ENCODE measurements at regions not wholly inside any gene's neighbourhood (a gene's known extent, or its start where the extent isn't known, plus 50 kb on each side); places are given as distances from the start of the nearest gene placed in this dataset.
"Not testable (repeated sequence)": the region's sequence is repeated elsewhere in the genome, so short reads cannot be mapped to it uniquely, and the experiment has no call there.

- no peak for DNase-seq (ENCODE audit: low read depth in 2 of 2)
These were observed 157.9 kb downstream of the UQCRFS1 start for GRCh38 chr19:29054886-29055675.

GRCh38 chr19:29048873-29049272, 164.1 kb downstream of the UQCRFS1 start:
- no peak for DNase-seq (ENCODE audit: low read depth in 2 of 2)

GRCh38 chr19:29045679-29046254, 167.2 kb downstream of the UQCRFS1 start:
- DNase-seq (ENCODE audit: low read depth in 2 of 2), result no peak

DNA sequence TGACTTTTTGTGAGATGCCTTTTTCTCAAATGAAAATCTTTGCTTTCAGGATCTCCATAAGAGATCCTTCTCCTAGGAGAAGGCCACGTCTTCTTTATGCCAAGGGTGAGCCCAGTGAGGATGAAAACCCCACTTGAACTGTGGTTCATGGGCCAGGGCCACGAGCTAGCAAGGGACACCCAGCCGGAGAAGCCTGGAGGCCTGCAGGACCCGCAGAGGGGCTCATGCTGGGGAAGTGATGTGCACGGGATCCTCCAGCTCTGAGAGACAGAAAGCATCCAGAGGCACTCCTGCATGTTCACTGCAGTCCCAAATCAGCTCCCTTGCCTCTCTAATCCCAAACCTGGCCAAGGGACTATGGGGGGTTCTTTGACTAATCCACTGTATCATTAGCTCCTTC, 168.9 kb downstream of the UQCRFS1 start:
- no peak for DNase-seq (ENCODE audit: low read depth in 2 of 2)

DNA sequence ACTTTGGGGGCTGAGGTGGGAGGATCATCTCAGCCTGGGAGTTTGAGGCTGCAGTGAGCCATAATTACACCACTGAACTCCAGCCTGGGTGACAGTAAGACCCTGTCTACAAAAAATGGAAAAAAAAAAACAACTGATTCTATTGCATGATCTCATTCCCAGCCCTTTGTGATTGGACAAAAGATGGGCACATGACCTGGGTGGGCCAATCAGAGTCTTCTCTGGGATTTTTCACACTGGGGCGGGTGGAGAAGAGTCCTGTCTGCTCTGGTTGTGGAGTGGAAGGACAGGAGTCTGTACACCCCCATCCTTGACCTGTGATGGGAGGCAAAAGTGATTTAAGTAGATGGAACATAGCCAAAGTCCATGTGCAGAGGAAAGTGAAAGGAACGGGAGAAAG, 170.5 kb downstream of the UQCRFS1 start:
- no peak for DNase-seq (ENCODE audit: low read depth in 2 of 2)

DNA sequence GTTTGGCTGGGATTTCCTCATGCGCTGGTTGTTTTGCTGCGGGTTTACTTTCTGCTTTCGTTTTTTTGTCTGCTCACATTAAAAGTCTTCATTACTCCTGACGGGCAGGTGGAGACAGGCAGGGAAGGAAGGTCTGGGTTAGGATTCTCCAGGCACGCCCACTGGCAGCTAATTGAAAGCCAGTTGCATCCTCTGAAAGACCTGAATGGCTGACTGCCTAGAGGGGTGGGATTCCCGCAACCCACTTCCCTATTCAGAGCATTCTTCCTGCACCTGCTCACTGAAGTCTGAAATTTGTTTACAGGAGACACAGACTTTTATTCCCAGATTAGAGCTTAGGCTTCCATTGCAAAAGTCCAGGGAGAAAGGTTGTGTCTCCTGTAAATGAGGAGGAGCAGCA, 172.0 kb downstream of the UQCRFS1 start:
- DNase-seq (ENCODE audit: low read depth in 2 of 2), result no peak

DNA sequence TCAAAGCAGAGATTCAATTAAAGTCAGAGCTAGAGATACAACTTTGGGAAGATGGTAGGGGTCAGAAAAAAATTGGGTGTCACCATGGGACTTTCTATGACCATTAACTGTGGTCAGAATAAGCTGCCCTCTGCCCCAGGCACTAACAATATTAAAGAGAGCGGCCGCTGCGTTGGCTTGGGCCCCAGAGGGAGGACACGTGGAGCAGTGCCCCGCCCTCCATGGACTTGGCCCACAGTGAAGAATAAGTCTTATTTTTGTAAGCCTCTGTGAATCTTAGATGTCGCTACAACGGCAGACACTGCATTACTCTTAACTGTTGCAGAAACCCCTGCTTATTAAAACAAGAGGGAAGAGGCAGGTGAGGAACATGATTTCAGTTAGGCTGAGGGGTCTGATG, 172.7 kb downstream of the UQCRFS1 start:
- no peak for DNase-seq (ENCODE audit: low read depth in 2 of 2)

DNA sequence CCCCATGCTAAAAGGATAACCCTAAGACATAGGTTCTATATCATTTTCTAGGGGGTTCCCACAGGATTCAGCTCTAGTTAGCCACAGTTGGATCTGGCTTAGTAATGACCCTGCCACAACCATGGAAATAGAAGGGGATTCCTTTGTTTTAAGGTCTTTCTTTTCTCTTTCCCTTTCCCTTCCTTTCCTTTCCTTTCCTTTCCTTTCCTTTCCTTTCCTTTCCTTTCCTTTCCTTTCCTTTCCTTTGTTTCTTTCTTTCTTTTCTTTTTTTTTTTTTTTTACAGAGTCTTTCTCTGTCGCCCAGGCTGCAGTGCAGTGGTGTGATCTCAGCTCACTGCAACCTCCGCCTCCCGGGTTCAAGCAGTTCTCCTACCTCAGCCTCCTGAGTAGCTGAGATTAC, 173.9 kb downstream of the UQCRFS1 start:
- not testable (repeated sequence) for DNase-seq (ENCODE audit: low read depth in 2 of 2)

GRCh38 chr19:29031216-29031615, 181.7 kb downstream of the UQCRFS1 start:
- no peak for DNase-seq (ENCODE audit: low read depth in 2 of 2)

DNA sequence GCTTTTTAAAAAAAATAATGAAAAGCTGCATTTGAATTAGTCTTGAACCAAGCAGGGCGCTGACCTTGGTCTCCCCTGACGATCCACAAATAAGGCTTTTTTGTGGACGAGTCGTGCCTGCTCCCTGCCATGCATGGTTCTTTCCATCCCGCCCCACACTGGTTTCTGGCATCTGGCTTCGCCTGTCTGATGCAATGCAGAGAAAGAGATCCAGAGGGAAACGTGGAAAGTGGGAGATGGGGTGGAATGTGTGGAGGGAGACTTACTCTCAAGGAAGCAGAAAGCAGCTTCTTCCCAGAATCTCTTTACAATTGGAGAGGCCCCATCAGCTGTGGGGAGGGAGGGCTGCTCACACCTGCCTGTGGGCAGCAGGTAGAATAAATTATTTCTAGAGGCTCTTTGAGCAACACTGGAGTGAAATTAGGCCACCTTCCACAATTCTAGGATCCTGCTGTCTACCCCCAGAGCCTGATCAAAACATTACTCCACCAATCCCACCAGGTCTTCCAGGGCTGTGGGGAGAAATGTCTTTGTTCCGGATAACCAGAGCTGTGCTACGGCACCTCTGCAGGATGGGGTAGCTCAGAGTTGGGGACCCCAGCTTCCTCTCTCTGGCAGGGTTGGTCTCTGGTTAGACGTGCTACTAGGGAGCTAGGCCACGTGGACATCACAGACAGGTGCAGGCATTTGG, 183.5 kb downstream of the UQCRFS1 start:
- DNase-seq (ENCODE audit: low read depth in 2 of 2), result no peak

- no peak for DNase-seq (ENCODE audit: low read depth in 2 of 2)
These were observed 190.4 kb downstream of the UQCRFS1 start for GRCh38 chr19:29022599-29022998.

GRCh38 chr19:29022165-29022564, 190.8 kb downstream of the UQCRFS1 start:
- DNase-seq (ENCODE audit: low read depth in 2 of 2), result no peak

- DNase-seq (ENCODE audit: low read depth in 2 of 2), result no peak
These were observed 191.6 kb downstream of the UQCRFS1 start for GRCh38 chr19:29021232-29021916.

DNA sequence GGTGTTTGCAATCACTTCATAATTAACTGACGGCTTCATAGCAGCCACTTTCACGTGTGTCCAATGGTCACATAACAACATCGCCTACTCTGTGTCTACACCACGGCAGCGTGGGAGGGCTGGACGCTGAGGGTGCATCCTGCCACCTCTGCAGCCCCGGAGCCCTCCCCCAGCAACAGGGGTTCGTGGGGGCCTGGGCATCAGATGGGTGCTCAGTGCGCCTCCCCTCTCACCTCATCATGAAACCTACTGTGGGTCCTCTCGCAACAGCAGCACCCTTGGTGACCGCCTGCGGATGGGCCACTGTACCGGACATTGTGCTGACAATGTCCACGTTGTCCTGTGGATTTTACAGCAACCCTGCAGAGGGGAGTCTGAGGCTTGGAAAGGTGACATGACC, 193.5 kb downstream of the UQCRFS1 start:
- DNase-seq (ENCODE audit: low read depth in 2 of 2), result no peak

- DNase-seq (ENCODE audit: low read depth in 2 of 2), result no peak
These were observed 194.4 kb downstream of the UQCRFS1 start for GRCh38 chr19:29018542-29018941.

- DNase-seq (ENCODE audit: low read depth in 2 of 2), result no peak
These were observed 195.2 kb downstream of the UQCRFS1 start for GRCh38 chr19:29017788-29018187.

- DNase-seq (ENCODE audit: low read depth in 2 of 2), result no peak
These were observed 195.8 kb downstream of the UQCRFS1 start for GRCh38 chr19:29016926-29017760.

DNA sequence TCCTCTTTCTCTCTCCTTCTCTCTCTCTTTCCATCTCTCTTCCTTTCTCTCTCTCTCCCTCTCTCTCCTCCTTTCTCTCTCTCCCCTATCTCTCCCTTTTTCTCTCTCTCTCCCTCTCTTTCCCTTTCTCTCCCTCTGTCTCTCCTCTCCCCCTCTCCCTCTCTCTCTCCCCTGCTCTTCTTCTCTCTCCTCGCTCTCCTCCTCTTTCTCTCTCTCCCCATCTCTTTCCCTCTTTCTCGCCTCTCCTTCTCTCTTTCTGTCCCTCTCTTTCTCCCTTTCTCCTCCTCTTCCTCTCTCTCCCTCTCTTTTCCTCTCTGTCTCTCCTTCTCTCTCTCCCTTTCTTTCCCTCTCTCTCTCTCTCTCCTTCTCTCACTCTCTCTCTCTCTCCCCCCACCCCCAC, 196.6 kb downstream of the UQCRFS1 start:
- no peak for DNase-seq (ENCODE audit: low read depth in 2 of 2)

- DNase-seq (ENCODE audit: low read depth in 2 of 2), result no peak
These were observed 197.4 kb downstream of the UQCRFS1 start for GRCh38 chr19:29015569-29015968.

DNA sequence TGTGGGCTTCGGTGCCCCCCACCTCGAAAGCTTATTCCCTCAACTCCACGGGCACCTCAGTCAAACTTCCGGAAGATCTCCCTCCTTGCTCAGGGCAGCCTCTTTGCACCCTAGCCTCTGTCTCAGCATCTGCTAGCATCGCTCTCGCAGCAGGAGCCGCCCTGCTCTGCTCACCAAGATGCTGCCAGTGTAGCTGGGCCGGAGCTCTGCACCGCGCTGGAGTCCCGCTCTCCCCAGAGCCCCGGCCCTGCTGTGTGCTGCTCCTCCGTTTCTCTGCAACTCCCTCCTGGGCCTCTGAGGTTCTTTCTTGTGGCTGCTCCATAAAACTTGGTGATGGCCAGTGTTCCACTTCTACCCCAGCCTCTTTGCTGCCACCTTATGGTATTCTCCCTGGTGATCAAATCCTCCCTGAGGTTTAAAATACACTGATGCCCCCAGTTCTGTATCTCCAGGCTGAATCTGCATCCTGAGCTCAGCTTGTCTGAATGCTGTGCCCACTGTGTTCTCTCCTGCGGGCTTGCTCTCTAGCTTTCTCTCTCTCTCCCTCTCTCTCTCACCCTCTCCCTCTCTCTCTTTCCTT, 198.0 kb downstream of the UQCRFS1 start:
- DNase-seq (ENCODE audit: low read depth in 2 of 2), result no peak

GRCh38 chr19:29013988-29014387, 199.0 kb downstream of the UQCRFS1 start:
- DNase-seq (ENCODE audit: low read depth in 2 of 2), result no peak

Data from stimulated activated CD4-positive, alpha-beta T cell treated with anti-CD3 and anti-CD28 coated beads, Interleukin-1b, Interleukin-23, amount 100 ng/mL, for 4 hours (primary cell).